Vagina (tissue), 2 donors: ENCODE measurements at regions not wholly inside any gene's neighbourhood (a gene's known extent, or its start where the extent isn't known, plus 50 kb on each side); places are given as distances from the start of the nearest gene placed in this dataset.

Experiments used
- CTCF ChIP-seq, 3 experiments: fragments of 450-650 bp in 2 of 3; fragments of 200-600 bp in 1 of 3; sonication (generic) in 1 of 3; IDR thresholded peaks; one replicate each; pipeline ENCODE4 v1.5.1; 2017 to 2019; ENCODE audit warnings: antibody characterized with exemption in 3 of 3, mild to moderate bottlenecking in 2 of 3, moderate library complexity in 2 of 3
- POLR2A ChIP-seq, 2 donors: fragments of 450-650 bp; IDR thresholded peaks; one replicate each; pipeline ENCODE4 v1.6.1; 2017; ENCODE audit warnings: antibody characterized with exemption in 2 of 2, mild to moderate bottlenecking in 2 of 2, moderate library complexity in 2 of 2
- POLR2AphosphoS5 ChIP-seq, 2 donors: sonication (generic); formaldehyde crosslinking; IDR thresholded peaks; one replicate each; pipeline ENCODE4 v1.9.0; 2017; ENCODE audit warnings: antibody characterized with exemption in 2 of 2, mild to moderate bottlenecking in 2 of 2, low read depth in 1 of 2; ENCODE audit not compliant: insufficient read depth in 1 of 2

- TF ChIP-seq POLR2A (IDR thresholded peaks at IDR 0.05) (no peak), CTCF (IDR thresholded peaks at IDR 0.05) (peak; percentile 22 to 61 (median 59)), POLR2AphosphoS5 (IDR thresholded peaks at IDR 0.05; ENCODE audit: insufficient read depth in 1 of 2, low read depth in 1 of 2) (no peak)
Measured at GRCh38 chr5:39948867-39949468, 524.2 kb upstream of the DAB2 start.
